Stimulated activated CD8-positive, alpha-beta memory T cell treated with anti-CD3 and anti-CD28 coated beads, Interleukin-4, amount 100 ng/mL, for 4 hours (primary cell): ENCODE measurements at regions not wholly inside any gene's neighbourhood (a gene's known extent, or its start where the extent isn't known, plus 50 kb on each side); places are given as distances from the start of the nearest gene placed in this dataset.
"Not testable (repeated sequence)": the region's sequence is repeated elsewhere in the genome, so short reads cannot be mapped to it uniquely, and the experiment has no call there.

ENCODE experiments used
- DNase-seq, 2 donors: peaks; one replicate each; pipeline ENCODE4 v3.0.0-alpha.2; 2020; ENCODE audit warnings: low read depth in 2 of 2, low spot score in 1 of 2

DNA sequence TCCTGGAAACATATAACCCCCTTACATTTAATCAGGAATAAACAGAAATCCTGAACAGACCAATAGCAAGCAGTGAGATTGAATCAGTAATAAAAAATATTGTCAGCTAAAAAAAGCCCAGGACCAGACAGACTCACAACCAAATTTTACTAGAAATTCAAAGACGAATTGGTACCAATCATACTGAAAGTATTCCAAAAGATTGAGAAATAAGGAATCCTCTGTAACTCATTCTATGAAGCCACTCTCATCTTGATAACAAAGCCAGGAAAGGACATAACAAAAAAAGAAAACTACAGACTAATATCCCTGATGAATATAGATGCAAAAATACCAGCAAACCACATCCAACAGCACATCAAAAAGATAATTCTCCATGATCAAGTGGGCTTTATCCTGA lies 714.0 kb downstream of the SEMA5A start:
- no peak for DNase-seq

DNA sequence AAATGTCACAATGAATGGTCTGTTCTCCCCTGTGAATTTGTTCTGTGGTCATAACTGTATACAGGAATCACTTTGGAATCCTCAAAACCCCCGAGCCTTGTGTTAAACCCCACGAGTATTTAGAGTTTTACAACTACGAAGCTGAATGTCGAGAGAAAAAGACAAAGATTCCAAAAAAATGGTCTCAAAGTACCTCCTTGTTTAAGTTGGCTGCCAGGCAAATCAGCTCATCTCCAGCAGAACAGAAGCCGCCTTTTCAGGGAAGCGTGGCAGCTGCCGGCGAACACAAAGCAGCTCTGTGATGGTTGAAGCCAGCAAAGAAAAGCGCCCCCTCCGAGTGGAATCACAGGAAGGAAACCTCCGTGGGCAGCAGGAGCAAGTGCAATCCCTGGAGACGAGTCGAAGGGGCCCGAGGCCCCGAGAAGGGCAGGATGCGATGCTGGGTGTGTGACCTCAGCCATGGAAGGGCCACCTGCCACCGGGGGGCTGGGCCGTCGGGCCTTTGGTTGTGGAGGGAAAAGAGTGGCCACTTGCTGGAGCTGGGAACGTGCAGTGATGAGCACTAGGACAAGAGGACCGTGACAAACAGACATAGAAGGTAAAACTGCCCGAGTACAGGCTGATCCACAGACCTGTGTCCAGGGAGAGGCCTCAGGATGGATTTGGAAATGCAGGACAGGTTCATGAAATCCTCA lies 706.4 kb downstream of the SEMA5A start:
- no peak for DNase-seq

DNA sequence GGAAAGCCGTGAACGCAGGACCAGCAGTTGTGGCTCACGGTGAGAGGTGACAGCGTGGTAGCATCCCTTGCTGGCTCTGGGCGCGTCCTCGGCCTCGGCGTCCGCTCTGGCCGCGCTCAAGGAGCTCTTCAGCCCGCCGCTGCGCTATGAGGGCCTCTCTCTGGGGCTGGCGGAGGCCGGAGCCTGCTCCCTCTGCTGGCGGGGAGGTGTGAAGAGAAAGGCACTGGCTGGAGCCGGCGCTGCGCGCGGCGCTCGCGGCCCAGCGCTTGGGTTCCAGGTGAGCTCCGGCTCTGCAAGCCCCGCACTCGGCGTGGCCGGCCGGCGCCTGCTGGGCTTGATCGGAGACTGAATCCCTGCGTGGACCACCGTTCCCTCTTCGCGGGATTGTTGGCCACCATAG lies 705.6 kb downstream of the SEMA5A start:
- DNase-seq: no peak

DNA sequence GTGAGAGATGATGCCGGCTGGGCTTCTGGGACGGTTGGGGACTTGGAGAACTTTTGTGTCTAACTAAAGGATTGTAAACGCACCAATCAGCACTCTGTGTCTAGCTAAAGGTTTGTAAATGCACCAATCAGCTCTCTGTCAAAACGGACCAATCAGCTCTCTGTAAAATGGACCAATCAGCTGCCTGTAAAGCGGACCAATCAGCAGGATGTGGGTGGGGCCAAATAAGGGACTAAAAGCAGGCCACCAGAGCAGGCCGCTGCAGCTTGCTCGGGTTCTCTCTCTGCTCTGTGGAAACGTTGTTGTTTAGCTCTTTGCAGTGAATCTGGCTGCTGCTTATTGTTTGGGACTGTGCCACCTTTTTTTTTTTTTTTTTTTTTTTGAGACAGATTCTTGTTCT lies 705.1 kb downstream of the SEMA5A start:
- not testable (repeated sequence) for DNase-seq

DNA sequence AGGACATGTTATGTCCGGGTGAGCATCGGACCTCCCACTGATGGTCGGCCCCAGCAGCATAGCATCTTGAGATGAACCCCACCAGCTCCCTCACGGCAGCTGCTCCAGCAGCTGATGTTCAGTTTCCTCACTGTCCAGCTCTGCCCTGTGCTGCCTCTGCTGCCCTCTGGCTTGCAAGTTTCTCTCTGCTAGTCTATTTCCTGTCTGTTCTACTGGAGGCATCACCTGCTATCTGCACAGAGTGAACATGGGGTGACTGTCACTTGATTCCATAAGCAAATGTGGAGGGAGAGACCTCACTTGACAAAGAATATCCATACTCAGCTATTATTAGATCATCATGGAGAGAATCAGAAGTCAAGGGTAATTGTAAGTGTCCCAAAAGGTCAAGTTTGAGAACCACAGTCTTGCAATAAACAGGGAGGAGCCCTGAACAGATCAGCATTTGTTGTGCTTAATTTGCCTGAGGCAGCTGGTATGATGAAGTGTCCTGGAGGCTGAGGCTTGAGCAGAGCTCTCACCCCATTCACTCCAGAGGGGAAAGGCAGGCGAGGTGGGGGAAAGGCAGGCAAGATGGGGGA lies 702.8 kb downstream of the SEMA5A start:
- no peak for DNase-seq

DNA sequence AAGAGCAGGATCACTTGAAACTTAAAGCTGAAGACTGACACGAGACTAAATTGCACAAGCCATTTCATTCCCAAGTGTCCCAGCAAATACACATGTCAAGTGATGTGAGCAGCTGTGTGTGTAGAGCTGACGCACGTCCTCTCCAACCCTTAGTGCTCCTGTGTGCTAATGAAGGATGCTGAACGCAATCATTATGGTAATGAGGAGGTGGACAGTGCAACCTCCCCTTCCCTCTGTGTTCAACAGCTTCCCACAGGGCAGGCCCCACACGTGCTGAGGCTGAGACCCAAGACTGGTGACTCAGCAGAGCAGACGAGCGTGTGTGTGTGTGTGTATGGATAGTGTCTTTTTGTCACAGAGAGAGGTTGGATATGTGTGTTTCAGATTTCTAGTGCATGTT lies 702.1 kb downstream of the SEMA5A start:
- no peak for DNase-seq

DNA sequence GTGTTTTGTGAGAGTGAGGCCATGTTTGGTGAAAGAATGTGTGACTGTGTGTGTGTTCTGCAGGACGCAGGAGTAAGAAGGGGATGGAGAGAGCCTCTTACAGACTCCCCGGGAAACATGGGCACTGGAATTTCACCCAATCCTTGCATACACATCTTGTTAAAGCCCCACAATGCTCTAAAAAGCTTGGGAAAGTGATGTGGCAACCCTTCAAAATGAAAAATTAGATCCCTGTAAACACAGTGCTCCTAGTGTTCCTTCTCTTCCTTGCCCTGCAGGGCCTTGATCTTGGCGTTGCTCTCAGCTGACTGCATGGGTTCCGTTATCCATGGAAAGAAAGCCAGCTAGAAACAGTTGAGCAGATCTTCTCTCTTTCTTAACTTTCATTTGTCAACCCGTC lies 701.7 kb downstream of the SEMA5A start:
- no peak for DNase-seq

DNA sequence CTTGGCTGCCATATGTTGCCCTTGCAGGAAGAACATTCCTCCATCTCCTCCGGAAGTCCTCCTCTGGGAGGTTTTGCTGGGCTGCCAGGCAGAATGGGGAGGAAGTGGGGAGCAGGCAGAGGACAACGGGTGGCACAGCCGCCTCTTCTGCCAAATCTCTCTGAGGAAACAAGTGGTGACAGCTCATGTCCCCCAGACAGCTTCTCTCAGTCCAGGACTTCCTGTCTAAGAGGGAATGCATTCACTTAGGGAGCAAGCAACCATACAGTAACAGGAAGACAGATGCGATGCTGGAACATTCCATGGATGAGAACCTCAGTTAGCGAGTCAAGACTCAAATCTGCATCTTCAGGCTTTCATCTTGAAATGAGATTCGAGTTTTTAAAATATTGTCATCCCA lies 701.0 kb downstream of the SEMA5A start:
- no peak for DNase-seq

DNA sequence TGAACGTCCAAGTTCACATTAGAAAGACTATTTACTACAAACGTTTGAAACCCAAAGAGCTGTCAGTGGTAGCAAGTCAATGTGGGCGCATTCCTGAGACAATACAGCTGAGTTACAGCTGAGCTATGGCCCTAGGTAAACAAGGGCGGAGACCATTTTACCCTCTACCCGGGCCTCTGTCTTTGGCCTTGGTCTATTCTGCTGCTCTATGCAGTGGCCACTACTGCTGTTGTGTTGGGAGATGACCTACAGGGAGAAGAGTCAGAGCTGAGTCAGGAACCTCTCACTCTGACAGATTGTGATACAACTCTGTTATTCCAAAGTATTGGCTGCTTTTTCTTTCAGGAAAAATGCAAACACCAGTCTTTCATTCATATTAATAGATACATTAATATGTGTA lies 700.6 kb downstream of the SEMA5A start:
- DNase-seq: no peak

DNA sequence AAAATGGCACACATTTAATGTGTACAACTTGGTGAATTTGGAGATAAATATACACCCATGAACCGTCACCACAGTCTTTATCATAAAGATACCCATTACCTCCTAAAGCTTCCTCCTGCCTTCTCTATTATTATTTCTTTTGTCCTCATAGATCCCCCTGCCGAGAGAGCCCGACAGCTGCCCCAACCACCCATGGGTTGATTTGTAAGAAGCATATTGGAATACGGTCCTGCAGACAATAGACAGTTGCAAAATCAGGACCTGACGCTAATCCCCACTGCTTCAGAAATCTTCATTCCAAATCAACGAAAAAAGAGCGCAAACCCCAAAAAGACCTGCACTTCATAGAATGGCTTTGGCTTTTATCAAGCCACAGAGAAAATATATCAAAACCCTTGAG lies 697.5 kb downstream of the SEMA5A start:
- no peak for DNase-seq

DNA sequence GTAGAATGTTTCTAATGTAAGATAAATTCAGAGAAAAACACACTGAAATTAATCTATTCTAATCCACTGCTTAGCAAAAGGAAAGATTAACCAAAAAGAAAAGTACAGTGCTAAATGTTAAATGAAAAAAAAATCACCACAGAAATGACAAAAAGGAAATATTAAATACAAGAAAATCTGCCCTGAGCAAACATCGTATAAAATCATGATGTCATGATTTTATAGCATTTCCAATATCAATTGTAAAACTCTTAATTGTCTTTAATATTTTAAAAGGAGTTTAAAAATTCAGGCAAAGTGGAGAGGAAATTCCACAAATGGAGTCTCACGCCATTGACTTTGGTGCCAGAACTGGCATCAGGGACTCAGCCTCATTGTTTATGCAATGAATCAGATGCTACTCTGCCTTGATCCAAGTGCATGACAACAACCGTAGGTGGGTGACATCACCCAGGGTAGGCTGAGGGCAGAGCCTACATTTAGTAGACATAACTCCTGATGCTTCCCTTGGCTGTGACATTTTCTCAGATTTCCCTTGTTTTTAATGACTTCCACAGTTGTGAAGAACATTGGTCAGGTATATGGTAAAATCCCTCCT lies 696.8 kb downstream of the SEMA5A start:
- DNase-seq: no peak

DNA sequence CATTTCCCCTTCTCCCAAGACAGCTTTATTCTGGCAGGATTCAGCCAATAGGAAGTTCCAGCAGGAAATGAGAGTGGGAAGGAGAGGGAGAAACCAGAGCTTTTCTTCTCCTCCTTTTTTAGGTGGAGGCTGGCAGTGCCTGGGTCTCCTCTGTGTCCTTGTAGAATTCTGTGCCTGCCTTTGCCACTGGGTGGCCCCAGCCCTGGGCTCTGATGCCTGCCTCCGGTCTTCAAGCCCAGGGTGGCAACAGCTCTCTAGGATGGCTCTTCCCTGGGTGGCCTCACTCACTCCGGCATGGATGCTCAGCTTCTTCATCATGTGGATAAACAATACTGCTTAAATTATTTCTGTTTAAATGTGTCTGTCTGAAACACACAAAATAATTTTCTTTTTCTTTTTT lies 694.8 kb downstream of the SEMA5A start:
- DNase-seq: no peak

DNA sequence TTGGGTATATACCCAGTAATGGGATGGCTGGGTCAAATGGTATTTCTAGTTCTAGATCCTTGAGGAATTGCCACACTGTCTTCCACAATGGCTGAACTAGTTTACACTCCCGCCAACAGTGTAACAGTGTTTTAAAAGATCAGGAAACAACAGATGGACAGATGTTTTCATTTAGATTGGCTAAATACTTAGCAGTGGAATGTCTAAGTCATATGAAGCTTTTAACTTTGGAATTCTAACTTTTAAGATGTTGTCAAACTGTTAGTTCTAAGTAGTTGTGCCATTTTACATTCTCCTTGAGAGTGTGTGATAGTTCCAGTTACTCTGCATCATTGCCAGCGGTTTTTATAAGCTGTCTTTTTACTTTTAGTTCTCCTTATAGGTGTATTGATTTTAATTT lies 688.8 kb downstream of the SEMA5A start:
- DNase-seq: no peak

DNA sequence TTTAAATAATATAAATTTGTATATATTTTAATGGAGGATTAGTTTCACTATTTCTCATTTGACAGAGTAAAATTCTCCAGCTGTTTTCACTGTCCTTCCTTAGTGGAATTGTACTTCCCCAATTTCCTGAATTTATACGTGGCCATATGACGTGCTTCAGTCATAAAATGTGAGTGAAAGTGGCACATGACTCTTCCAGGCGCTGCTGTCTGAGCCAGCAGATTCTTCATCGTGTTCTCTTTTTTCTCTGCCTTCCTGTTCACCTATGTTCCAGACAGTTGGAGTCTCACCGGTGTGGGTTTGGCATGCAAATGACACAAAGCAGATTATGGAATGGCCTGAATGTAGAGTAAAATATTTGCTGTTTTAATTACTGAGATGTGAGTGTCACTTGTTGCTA lies 684.1 kb downstream of the SEMA5A start:
- no peak for DNase-seq

DNA sequence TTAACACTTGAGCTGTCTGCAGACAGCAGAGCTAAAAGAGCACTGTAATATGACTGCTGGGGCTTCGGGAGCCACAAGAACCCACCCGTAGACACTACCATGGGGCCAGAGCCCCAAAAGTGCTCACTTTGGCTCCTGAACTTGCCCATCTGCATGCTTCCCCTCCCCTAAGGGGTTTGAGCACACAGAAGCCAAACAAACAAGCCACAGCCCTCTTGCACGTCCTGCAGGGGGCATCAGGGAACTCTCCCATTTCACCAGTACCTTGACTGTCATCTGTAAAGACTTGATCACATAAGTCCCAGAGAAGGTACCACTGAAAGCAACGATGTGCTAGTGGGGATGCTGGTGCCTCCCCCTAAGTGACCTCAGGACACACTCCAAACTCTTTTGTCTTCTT lies 681.8 kb downstream of the SEMA5A start:
- DNase-seq: no peak

DNA sequence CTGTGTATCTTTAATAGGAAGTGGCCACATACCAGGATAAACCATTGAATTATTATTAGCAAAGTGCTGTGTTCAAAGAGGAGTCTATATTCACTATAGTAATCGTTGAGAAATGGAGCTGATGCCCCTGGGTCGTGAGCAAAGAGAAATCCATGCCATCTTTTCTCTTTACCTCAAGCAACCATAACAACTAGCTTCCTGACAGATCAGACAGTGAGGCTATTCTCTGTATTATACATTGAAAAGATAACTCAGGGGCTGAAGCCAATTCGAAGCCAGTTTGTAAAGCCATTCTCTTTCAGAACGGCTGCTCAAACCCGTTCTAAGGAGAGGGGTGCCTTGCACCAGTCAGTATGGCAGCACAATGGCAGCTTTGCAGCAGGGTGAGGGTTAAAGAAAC lies 680.6 kb downstream of the SEMA5A start:
- DNase-seq: no peak

DNA sequence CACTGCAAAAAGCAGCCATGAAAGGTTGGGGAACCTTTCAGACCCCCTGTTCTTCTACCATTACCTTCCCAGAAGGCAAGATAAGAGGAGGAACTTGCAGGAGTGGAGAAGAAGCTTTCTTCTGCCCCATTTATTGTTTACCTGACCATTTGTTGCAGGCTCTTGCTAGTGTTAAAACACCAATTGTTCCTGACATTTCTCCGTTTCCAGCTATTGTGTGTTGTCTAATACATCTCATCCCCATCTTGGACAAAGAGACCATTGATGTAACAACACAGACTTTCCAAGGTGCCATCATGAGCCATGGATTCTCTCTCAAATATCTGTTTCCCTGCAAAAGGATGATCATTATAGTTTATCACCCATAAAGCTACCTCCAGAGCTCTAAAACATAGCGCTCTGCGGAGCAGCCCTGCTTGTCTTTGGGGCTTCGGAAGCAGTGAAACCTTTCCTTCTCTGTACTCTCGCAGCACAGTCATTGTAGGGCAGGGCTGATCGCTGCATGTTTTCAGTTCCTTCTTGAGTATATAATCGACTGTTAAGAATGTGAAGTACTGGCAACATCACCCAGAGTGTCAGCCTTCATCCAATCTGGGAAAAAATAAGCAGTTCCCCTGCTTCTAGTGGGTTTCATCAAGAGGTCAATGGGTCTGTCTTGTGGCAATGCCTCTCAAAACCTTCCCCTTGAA lies 680.0 kb downstream of the SEMA5A start:
- DNase-seq: no peak

DNA sequence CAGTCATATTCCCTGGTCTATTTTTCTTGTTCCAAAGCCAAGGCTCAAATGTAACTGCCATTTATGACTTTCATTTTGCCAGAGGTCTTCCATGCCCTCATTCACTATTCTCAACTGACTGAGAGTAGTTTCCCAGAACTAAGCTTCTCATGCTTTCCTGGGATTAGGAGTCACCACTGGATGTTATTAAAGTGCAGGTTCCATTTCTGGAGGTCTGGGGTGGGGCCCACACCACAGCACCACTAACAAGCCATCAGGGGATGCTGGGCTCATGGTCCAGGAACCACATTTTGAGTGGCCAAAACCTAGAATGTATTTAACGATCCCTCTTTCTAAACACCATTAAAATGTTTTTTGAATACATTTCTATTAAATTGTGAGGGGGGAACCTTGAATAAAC lies 677.6 kb downstream of the SEMA5A start:
- no peak for DNase-seq

DNA sequence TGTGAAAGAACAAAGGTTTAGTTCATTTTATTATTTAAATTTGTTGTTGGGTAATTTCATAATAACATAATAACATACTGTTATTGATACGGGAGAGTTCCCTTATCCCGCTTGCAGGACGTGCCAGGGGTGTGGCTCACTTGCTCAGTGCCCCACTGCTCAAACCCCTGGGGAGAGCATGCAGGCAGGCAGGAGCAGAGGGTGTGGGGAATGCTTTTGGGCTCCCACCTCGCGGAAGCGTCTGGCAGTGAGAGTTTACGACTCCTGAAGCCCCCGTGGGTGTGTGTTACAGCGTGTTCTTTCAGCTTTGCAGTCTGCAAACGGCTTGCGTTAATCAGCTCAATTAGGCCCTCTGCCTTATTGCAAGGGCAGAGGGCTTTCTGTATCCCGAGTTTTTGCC lies 675.9 kb downstream of the SEMA5A start:
- DNase-seq: no peak

DNA sequence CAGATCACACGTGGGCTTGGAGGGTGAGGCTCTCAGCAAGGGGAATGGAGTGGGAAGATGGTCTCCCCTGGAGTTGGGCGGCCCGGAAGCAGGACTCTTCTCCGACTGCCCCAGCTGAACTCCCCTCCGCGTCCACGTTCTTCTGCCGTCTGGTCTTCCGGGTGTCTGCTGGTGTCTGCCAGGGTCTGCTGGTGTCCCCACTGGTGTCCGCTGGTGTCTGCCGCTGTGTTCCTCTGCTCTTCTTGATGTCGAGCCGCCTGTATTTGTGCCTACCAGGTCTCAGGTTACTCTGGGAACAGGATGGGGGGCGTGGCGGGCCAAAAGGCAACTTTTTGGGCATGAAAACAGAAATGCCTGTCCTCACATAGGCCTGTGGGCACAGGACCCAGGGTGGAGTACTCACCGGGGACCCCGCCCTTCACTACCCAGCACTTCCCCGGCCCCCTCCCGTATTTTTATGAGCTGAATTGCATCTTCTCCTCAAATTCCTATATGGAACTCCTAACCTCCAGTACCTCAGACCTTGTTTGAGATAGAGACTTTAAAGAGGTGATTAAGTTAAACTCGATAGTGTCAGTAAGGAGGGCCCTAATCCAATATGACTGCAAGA lies 675.4 kb downstream of the SEMA5A start:
- no peak for DNase-seq

DNA sequence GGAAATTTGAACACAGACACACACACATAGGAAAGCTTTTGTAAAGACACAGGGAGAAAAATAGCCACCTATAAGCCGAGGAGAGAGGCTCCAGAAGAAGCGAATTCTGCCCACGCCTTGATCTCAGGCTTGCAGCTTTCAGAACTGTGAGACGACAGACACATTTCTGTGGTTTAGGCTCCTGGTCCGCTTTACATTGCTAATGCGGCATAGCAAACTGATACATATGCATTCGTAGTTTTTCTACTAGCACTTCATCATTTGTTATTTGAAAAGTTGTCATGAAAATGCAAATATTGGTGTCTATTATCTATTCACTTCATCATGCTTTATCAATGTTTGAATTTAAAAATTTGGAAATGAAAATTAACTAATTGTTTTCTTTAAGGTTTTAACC lies 674.9 kb downstream of the SEMA5A start:
- DNase-seq: no peak

DNA sequence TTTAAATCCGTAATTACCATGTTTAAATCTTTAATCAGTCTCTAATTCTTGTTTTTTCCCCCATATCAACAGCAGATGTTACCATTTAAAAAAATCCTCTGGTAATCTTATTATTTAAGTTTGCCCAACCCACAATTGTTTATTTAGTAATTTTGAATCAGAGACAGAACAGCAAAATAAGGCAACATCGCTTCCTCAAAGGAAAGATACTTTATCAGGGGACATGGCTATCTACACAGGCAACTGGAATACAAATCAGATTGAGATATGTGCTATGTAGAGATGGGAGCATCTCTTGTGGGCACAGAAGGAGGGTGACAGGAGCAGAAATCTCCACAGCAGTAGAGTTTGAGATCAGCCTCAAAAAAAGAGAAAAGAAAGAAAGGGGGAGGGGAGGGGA lies 674.4 kb downstream of the SEMA5A start:
- DNase-seq: no peak
